ENCODE measurements at regions not wholly inside any gene's neighbourhood (a gene's known extent, or its start where the extent isn't known, plus 50 kb on each side); places are given as distances from the start of the nearest gene placed in this dataset.
A peak's percentile ranks its signal among the peaks of the same experiment; 100 is the strongest.
"Not testable (repeated sequence)": the region's sequence is repeated elsewhere in the genome, so short reads cannot be mapped to it uniquely, and the experiment has no call there.

- DNase-seq: no peak
Measured at GRCh38 chrX:116290359-116290758, 119.8 kb downstream of the AGTR2 start.

GRCh38 chrX:116292183-116292582 lies 121.6 kb downstream of the AGTR2 start:
- DNase-seq: no peak

- no peak for DNase-seq
Measured at GRCh38 chrX:116298956-116299355, 128.4 kb downstream of the AGTR2 start.

- DNase-seq: no peak
Measured at GRCh38 chrX:116306218-116306617, 130.2 kb upstream of the SLC6A14 start.

GRCh38 chrX:116317409-116317808 lies 119.0 kb upstream of the SLC6A14 start:
- DNase-seq: no peak

- DNase-seq: no peak
Measured at GRCh38 chrX:116318672-116319071, 117.7 kb upstream of the SLC6A14 start.

GRCh38 chrX:116321711-116322110 lies 114.7 kb upstream of the SLC6A14 start:
- DNase-seq: no peak

GRCh38 chrX:116332026-116332425 lies 104.4 kb upstream of the SLC6A14 start:
- DNase-seq: not testable (repeated sequence)

GRCh38 chrX:116334797-116335196 lies 101.6 kb upstream of the SLC6A14 start:
- not testable (repeated sequence) for DNase-seq

- no peak for DNase-seq
Measured at GRCh38 chrX:116339407-116339806, 97.0 kb upstream of the SLC6A14 start.

GRCh38 chrX:116342903-116343302 lies 93.5 kb upstream of the SLC6A14 start:
- no peak for DNase-seq

- no peak for DNase-seq
Measured at GRCh38 chrX:116345958-116346357, 90.4 kb upstream of the SLC6A14 start.

GRCh38 chrX:116357329-116357728 lies 79.1 kb upstream of the SLC6A14 start:
- no peak for DNase-seq

- DNase-seq: peak; percentile 1
Measured at GRCh38 chrX:116378961-116379360, 57.4 kb upstream of the SLC6A14 start.

GRCh38 chrX:116379854-116380253 lies 56.6 kb upstream of the SLC6A14 start:
- no peak for DNase-seq

GRCh38 chrX:116384406-116384954 lies 51.9 kb upstream of the SLC6A14 start:
- no peak for DNase-seq

Measured in COR-L47 (cell line).